ENCODE measurements at regions not wholly inside any gene's neighbourhood (a gene's known extent, or its start where the extent isn't known, plus 50 kb on each side); places are given as distances from the start of the nearest gene placed in this dataset.

GRCh38 chr5:92472981-92473566 is 1090.0 kb upstream of the ARRDC3 start:
- FAIRE-seq (no peak), DNase-seq (ENCODE audit: low read depth, low spot score) (no peak)
- dilution Hi-C loops (cut with MboI; ENCODE audit: extremely low pct_ligation_motif_present, low sequenced_read_pairs) = no loop called here
- TF ChIP-seq FOS (IDR thresholded peaks at IDR 0.05; ENCODE audit: borderline replicate concordance, insufficient read depth, low read length) (no peak), POLR2AphosphoS5 (IDR thresholded peaks at IDR 0.05; ENCODE audit: insufficient read depth, low read depth, low read length) (no peak), GATA2 (IDR thresholded peaks at IDR 0.05; ENCODE audit: insufficient read depth, insufficient read length, low read depth, low read length) (no peak), MYC (IDR thresholded peaks at IDR 0.05; ENCODE audit: low read depth, low read length) (no peak), EZH2 (IDR thresholded peaks at IDR 0.05; ENCODE audit: borderline replicate concordance, low read depth, low read length, severe bottlenecking) (no peak), POLR2A (IDR thresholded peaks at IDR 0.05; ENCODE audit: low read depth, low read length) (no peak), JUN (IDR thresholded peaks at IDR 0.05; ENCODE audit: borderline replicate concordance, insufficient read depth, insufficient read length, low read depth) (no peak), CTCF (IDR thresholded peaks at IDR 0.05; ENCODE audit: extremely low read depth in 1 of 2, insufficient read depth in 1 of 2, low read depth in 1 of 2, low read length in 2 of 2) (no peak)
- TF ChIP-seq, protein P1, sequence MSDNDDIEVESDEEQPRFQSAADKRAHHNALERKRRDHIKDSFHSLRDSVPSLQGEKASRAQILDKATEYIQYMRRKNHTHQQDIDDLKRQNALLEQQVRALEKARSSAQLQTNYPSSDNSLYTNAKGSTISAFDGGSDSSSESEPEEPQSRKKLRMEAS (IDR thresholded peaks at IDR 0.05; ENCODE audit: insufficient read depth, insufficient read length) = no peak
- H3K9me3 ChIP-seq (replicated peaks; ENCODE audit: control insufficient read depth, insufficient read depth, low read length) = no peaks in the 10 kb centered on the region
- H3K27ac ChIP-seq (ENCODE audit: insufficient read depth, low read depth, low read length) = no peak overlapping the region
- CTCF ChIA-PET = no interaction called here
- intact Hi-C loops (cut with micrococcal nuclease) = no loop called here
- H2AFZ ChIP-seq (ENCODE audit: low read depth, low read length) = no peak overlapping the region
- H3K36me3 ChIP-seq (ENCODE audit: control insufficient read depth in 2 of 2, extremely low read depth in 1 of 2, insufficient read depth in 2 of 2, low read length in 2 of 2) = no peaks in the 10 kb centered on the region
- no peaks in the 10 kb centered on the region for H3K4me1 ChIP-seq (ENCODE audit: control insufficient read depth, extremely low read depth, insufficient read depth, low read length)
- H3K9ac ChIP-seq (replicated peaks; ENCODE audit: extremely low read depth, insufficient read depth, low read length) = no peak overlapping the region
- H3K9me1 ChIP-seq (replicated peaks; ENCODE audit: control insufficient read depth, extremely low read depth, insufficient read depth, low read length) = no peaks in the 10 kb centered on the region
- no peak overlapping the region for H3K4me3 ChIP-seq (replicated peaks in 1 of 3; ENCODE audit: insufficient read depth in 1 of 3, low read depth in 1 of 3, low read length in 3 of 3)
- no peaks in the 10 kb centered on the region for H3K27me3 ChIP-seq (ENCODE audit: control insufficient read depth in 2 of 2, insufficient read depth in 2 of 2, low read length in 2 of 2)
- H3K4me2 ChIP-seq (ENCODE audit: insufficient read depth, low read length) = no peak overlapping the region
- no TSS peak for BruUV-seq (replicated peaks)
- no peaks in the 10 kb centered on the region for H3K79me2 ChIP-seq (ENCODE audit: control insufficient read depth, insufficient read depth, low read length)
- no peaks in the 10 kb centered on the region for H4K20me1 ChIP-seq (replicated peaks; ENCODE audit: control insufficient read depth, extremely low read depth, insufficient read depth, low read length)
- POLR2A ChIA-PET = no interaction called here

All from endothelial cell of umbilical vein (primary cell).